ENCODE measurements at regions not wholly inside any gene's neighbourhood (a gene's known extent, or its start where the extent isn't known, plus 50 kb on each side); places are given as distances from the start of the nearest gene placed in this dataset.
A peak's percentile ranks its signal among the peaks of the same experiment; 100 is the strongest.

GRCh38 chr15:98442379-98442833 lies 205.9 kb upstream of the IGF1R start:
- peak; percentile 90 for TF ChIP-seq CTCF (IDR thresholded peaks at IDR 0.05; ENCODE audit: low read depth, low read length, poor library complexity, severe bottlenecking)
- TF ChIP-seq EZH2phosphoT487 (IDR thresholded peaks at IDR 0.05; ENCODE audit: borderline replicate concordance, low read length), result no peak

All from DOHH2 (cell line).